ACHN (cell line): ENCODE measurements at regions not wholly inside any gene's neighbourhood (a gene's known extent, or its start where the extent isn't known, plus 50 kb on each side); places are given as distances from the start of the nearest gene placed in this dataset.
A peak's percentile ranks its signal among the peaks of the same experiment; 100 is the strongest.

Experiments
- DNase-seq: peaks from one replicate; pipeline ENCODE4 v3.0.0-alpha.2; 2015
- in situ Hi-C: cut with HindIII; loops from 2 replicates; pipeline ENCODE4 v1.10.0; 2017; ENCODE audit warnings: low sequenced_read_pairs, low pct_ligation_motif_present, low pct_unique_long_range_greater_than_20kb

GRCh38 chr6:112743323-112743722 lies 396.2 kb downstream of the RFPL4B start:
- in situ Hi-C loops: no loop called here

GRCh38 chr6:112744827-112745226 lies 397.7 kb downstream of the RFPL4B start:
- DNase-seq: no peak
- in situ Hi-C loops: no loop called here

More at GRCh38 chr6:112743323-112743722, 396.2 kb downstream of the RFPL4B start:
- no peak for DNase-seq

GRCh38 chr6:112745765-112746164 lies 398.6 kb downstream of the RFPL4B start:
- in situ Hi-C loops: no loop called here
- no peak for DNase-seq

- no peak for DNase-seq
- in situ Hi-C loops: no loop called here
Observed at GRCh38 chr6:112749673-112750072, 402.5 kb downstream of the RFPL4B start.

GRCh38 chr6:112752305-112752704 lies 405.2 kb downstream of the RFPL4B start:
- no peak for DNase-seq
- in situ Hi-C loops: no loop called here

- in situ Hi-C loops: no loop called here
- DNase-seq: no peak
Observed at GRCh38 chr6:112752791-112753190, 405.7 kb downstream of the RFPL4B start.

- peak; percentile 6 for DNase-seq
- in situ Hi-C loops: no loop called here
Observed at GRCh38 chr6:112760831-112761230, 413.7 kb downstream of the RFPL4B start.

GRCh38 chr6:112761740-112762139 lies 414.6 kb downstream of the RFPL4B start:
- no peak for DNase-seq
- in situ Hi-C loops: no loop called here

GRCh38 chr6:112764377-112764776 lies 417.2 kb downstream of the RFPL4B start:
- in situ Hi-C loops: no loop called here
- no peak for DNase-seq

GRCh38 chr6:112770308-112770707 lies 423.2 kb downstream of the RFPL4B start:
- in situ Hi-C loops: no loop called here
- no peak for DNase-seq

GRCh38 chr6:112773187-112773586 lies 426.1 kb downstream of the RFPL4B start:
- DNase-seq: no peak
- in situ Hi-C loops: no loop called here

- in situ Hi-C loops: no loop called here
- DNase-seq: no peak
Observed at GRCh38 chr6:112774319-112774718, 427.2 kb downstream of the RFPL4B start.

GRCh38 chr6:112780498-112781096 lies 433.5 kb downstream of the RFPL4B start:
- DNase-seq: peak; percentile 69
- in situ Hi-C loops: no loop called here

GRCh38 chr6:112781241-112781640 lies 434.1 kb downstream of the RFPL4B start:
- in situ Hi-C loops: no loop called here

GRCh38 chr6:112785408-112785807 lies 438.3 kb downstream of the RFPL4B start:
- in situ Hi-C loops: no loop called here
- no peak for DNase-seq

More at GRCh38 chr6:112781241-112781640, 434.1 kb downstream of the RFPL4B start:
- DNase-seq: no peak

GRCh38 chr6:112786801-112787200 lies 439.7 kb downstream of the RFPL4B start:
- DNase-seq: no peak
- in situ Hi-C loops: no loop called here

- in situ Hi-C loops: no loop called here
- DNase-seq: no peak
Observed at GRCh38 chr6:112787371-112787770, 440.2 kb downstream of the RFPL4B start.

GRCh38 chr6:112795316-112795715 lies 448.2 kb downstream of the RFPL4B start:
- in situ Hi-C loops: no loop called here
- DNase-seq: no peak

GRCh38 chr6:112796712-112797111 lies 449.6 kb downstream of the RFPL4B start:
- in situ Hi-C loops: no loop called here
- no peak for DNase-seq

GRCh38 chr6:112799889-112800288 lies 452.8 kb downstream of the RFPL4B start:
- in situ Hi-C loops: no loop called here
- DNase-seq: no peak

- in situ Hi-C loops: no loop called here
- DNase-seq: no peak
Observed at GRCh38 chr6:112800439-112800838, 453.3 kb downstream of the RFPL4B start.
